ENCODE measurements at regions not wholly inside any gene's neighbourhood (a gene's known extent, or its start where the extent isn't known, plus 50 kb on each side); places are given as distances from the start of the nearest gene placed in this dataset.

GRCh38 chr16:85167589-85168537, 55.6 kb upstream of the CIBAR2 start:
- H3K27ac ChIP-seq, result peak overlapping the region in 9 of 12 donors; percentile 40 to 81 (median 74)
- intact Hi-C loops (cut with DNase I), result loop anchor here in 4 of 10 donors (5.0 kb wide), 3 partner anchors 41 to 64 kb away; no protein-coding TSS in a partner anchor
- WGBS, 4 donors, result 72 to 86% (median 78%) methylated on average over 19 to 22 of the region's 22 CpGs

GRCh38 chr16:85168732-85169256, 56.5 kb upstream of the CIBAR2 start:
- TF ChIP-seq POLR2A (IDR thresholded peaks at IDR 0.05), result no peak
- no peak for TF ChIP-seq CTCF (IDR thresholded peaks at IDR 0.05)
- Histone ChIP-seq H3K4me3 (peak overlapping the region in 10 of 12 donors; percentile 38 to 63 (median 45)), H3K27me3 (peaks cover 0 to 42% (median 0%) of the 10 kb centered on the region in 9 donors), H3K9me3 (no peaks in the 10 kb centered on the region), H3K27ac (peak overlapping the region in 11 of 12 donors; percentile 13 to 81 (median 70)), H3K36me3 (no peaks in the 10 kb centered on the region), H3K4me1 (peaks cover 0 to 75% (median 50%) of the 10 kb centered on the region in 12 donors)
- DNase-seq, result peak; percentile 74 to 82 (median 81)
- peak; percentile 6 to 58 (median 35) for ATAC-seq
- intact Hi-C loops (cut with DNase I), result loop anchor here in 4 of 10 donors (5.0 kb wide), 3 partner anchors 41 to 64 kb away; no protein-coding TSS in a partner anchor
- WGBS, 4 donors, result 0 to 13% (median 3%) methylated on average over 8 to 47 of the region's 54 CpGs

More at GRCh38 chr16:85167589-85168537, 55.6 kb upstream of the CIBAR2 start:
- TF ChIP-seq CTCF (IDR thresholded peaks at IDR 0.05) (no peak), POLR2A (IDR thresholded peaks at IDR 0.05) (no peak)
- H3K4me3 ChIP-seq, result peak overlapping the region in 9 of 12 donors; percentile 38 to 63 (median 49)
- peaks cover 0 to 42% (median 0%) of the 10 kb centered on the region in 9 donors for H3K27me3 ChIP-seq
- no peaks in the 10 kb centered on the region for H3K9me3 ChIP-seq
- peaks cover 0 to 70% (median 41%) of the 10 kb centered on the region in 12 donors for H3K4me1 ChIP-seq
- ATAC-seq (no peak), DNase-seq (peak in 2 of 5 donors; percentile 24 to 42)
- H3K36me3 ChIP-seq, result no peaks in the 10 kb centered on the region

DNA sequence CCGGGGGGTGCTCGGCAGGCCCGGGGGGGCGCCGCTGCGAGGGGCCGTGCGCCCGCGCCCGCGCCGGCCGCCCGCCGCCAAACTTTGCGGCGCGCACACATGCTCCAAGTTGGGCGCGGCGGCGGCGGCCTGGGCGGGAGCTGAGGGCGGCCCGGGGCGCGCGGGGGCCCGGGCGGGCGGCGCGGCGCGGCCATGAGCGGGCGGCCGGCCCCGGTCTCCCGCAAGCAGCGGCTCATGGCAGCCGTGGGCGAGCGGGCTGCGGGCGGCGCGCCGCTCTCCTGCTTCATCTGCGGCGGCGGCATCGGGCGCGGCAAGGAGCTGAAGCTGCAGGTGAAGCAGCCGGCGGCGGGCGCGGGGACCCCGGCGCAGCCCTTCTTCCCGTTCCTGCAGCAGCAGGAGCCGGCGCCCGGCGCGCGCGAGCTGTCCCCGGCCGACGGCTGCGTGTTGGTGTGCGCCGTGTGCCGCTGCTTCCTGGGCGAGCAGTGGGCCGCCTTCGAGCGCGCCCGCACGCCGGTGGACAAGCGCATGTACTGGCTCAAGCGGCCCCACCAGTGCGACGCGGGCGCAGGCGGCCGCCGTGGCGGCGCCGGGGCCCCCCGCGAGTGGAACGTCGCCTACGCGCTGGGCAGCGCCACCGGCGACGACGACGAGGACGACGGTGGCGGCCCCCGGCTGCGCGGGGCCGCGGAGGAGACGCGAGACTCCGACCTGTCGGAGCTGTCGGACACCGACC, 57.2 kb upstream of the CIBAR2 start:
- Histone ChIP-seq H3K4me3 (peak overlapping the region; percentile 20 to 71 (median 54)), H3K9me3 (no peaks in the 10 kb centered on the region), H3K4me1 (peaks cover 0 to 79% (median 57%) of the 10 kb centered on the region in 12 donors), H3K36me3 (no peaks in the 10 kb centered on the region), H3K27ac (peak overlapping the region in 4 of 12 donors; percentile 27 to 72 (median 57)), H3K27me3 (peaks cover 0 to 42% (median 0%) of the 10 kb centered on the region in 9 donors)
- DNase-seq (peak in 2 of 5 donors; percentile 42 to 61), ATAC-seq (peak in 2 of 4 donors; percentile 2 to 9)
- WGBS, 4 donors, result 1 to 2% (median 1%) methylated on average over 33 to 125 of the region's 125 CpGs
- TF ChIP-seq POLR2A (IDR thresholded peaks at IDR 0.05) (no peak), CTCF (IDR thresholded peaks at IDR 0.05) (no peak)
- intact Hi-C loops (cut with DNase I), result loop anchor here in 8 of 10 donors (5.0 to 10.0 kb wide), 9 partner anchors 38 to 78 kb away; no protein-coding TSS in a partner anchor

Measured in heart left ventricle (tissue), 16 donors.